ENCODE measurements at regions not wholly inside any gene's neighbourhood (a gene's known extent, or its start where the extent isn't known, plus 50 kb on each side); places are given as distances from the start of the nearest gene placed in this dataset.
A peak's percentile ranks its signal among the peaks of the same experiment; 100 is the strongest.

DNA sequence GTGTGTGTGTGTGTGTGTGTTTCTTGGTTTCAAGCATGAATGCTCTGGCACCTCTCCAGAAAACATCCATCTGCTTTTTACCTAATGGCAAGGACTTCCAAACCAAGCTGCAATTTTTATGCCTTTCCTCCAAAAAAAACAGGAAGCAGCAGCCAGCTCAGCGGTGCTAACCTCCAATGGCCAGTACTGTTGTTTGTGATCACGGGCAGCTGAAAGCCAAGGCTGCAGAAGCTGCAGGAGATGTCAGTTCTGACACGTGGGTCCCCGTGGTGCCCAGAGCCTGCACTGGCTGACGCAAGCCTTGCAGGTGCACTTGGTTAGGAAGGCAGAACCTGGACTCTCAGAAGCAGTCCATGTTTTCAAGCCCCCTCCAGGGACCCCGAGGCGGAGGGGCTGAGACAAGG is 313.6 kb upstream of the DDX53 start:
- no peaks in the 10 kb centered on the region for H3K36me3 Mint-ChIP-seq (ENCODE audit: low read depth)
- H3K27me3 Mint-ChIP-seq (ENCODE audit: low read depth) = no peaks in the 10 kb centered on the region
- no peak for DNase-seq (ENCODE audit: low spot score)
- no peaks in the 10 kb centered on the region for H3K9me3 Mint-ChIP-seq
- no peak overlapping the region for H3K27ac Mint-ChIP-seq
- no peaks in the 10 kb centered on the region for H3K4me1 Mint-ChIP-seq (ENCODE audit: low read depth)
- no peak overlapping the region for H3K4me3 Mint-ChIP-seq

DNA sequence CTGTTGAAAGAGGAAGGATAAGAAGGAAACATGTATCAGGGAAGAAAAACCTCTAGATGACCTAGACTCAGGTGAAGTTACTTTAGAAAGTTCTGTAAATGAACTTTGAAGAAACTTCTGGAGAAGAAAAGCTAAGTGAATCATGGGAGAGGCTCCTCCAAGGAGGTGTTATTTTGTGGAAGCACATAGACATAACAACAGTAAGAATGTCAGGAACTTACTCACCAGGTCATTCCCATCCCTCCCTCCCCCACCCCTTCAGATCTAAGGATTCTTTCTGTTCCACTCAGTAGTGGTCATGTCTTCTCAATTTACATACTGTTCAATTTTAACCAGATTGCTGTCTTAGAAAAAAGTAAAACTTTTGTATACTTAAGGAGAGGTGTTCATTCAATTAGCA is 310.5 kb upstream of the DDX53 start:
- H3K27me3 Mint-ChIP-seq (ENCODE audit: low read depth) = no peaks in the 10 kb centered on the region
- DNase-seq (ENCODE audit: low spot score) = no peak
- no peaks in the 10 kb centered on the region for H3K36me3 Mint-ChIP-seq (ENCODE audit: low read depth)
- H3K27ac Mint-ChIP-seq = no peak overlapping the region
- no peaks in the 10 kb centered on the region for H3K4me1 Mint-ChIP-seq (ENCODE audit: low read depth)
- no peak overlapping the region for H3K4me3 Mint-ChIP-seq
- no peaks in the 10 kb centered on the region for H3K9me3 Mint-ChIP-seq

DNA sequence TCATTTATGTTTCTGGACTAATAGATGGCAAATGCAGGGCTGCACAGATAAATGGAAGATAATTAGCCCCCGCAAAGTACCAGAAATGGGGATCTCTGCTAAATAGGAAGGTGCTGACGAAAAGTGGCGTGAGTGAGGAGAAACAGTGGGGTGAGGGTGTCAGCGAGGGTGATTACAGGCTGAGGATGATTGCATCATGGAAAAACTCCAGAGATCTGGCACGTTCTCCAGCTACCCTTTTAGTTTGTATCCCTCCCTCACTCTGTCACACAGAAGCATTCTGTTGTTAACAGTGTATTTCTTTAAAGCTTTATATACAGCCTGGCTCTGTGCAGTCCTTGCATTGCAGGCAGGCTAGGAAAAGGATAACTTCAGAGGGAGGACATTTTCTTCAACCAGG is 309.6 kb upstream of the DDX53 start:
- no peak overlapping the region for H3K4me3 Mint-ChIP-seq
- DNase-seq (ENCODE audit: low spot score) = no peak

DNA sequence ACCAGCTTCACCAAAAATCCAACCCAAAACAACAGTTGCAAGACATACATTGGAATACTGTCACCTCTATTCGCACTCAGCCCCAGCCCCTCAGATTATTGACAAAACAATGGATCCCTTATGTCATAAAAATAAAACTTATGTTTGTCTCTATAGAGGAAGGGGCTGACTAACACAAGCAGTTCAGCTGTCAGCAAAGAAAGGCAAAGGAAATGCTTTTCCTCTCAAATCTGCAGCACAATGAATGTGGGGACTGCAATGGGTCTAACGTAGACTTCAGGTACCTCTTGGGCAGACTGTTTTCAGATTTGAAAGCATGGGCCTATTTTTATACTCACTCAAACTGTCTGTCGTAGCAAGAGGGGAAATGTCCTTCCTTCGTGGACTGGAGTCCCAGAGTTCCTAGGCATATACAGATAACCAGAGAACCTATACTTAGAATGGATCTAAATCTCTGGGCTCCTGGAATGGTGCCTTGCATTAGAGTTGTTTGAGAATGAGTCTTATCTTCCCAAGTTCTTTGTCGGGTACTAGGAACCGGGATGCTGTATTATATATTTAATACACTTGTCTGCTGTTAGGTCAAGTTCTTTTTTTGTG is 307.7 kb upstream of the DDX53 start:
- no peak overlapping the region for H3K4me3 Mint-ChIP-seq
- no peak for DNase-seq (ENCODE audit: low spot score)
- no peak overlapping the region for H3K27ac Mint-ChIP-seq
- H3K9me3 Mint-ChIP-seq = no peaks in the 10 kb centered on the region
- H3K36me3 Mint-ChIP-seq (ENCODE audit: low read depth) = no peaks in the 10 kb centered on the region
- no peaks in the 10 kb centered on the region for H3K4me1 Mint-ChIP-seq (ENCODE audit: low read depth)
- no peaks in the 10 kb centered on the region for H3K27me3 Mint-ChIP-seq (ENCODE audit: low read depth)

More for the DNA sequence above, 309.6 kb upstream of the DDX53 start:
- no peaks in the 10 kb centered on the region for H3K27me3 Mint-ChIP-seq (ENCODE audit: low read depth)
- no peaks in the 10 kb centered on the region for H3K4me1 Mint-ChIP-seq (ENCODE audit: low read depth)
- no peak overlapping the region for H3K27ac Mint-ChIP-seq
- no peaks in the 10 kb centered on the region for H3K9me3 Mint-ChIP-seq
- H3K36me3 Mint-ChIP-seq (ENCODE audit: low read depth) = no peaks in the 10 kb centered on the region

DNA sequence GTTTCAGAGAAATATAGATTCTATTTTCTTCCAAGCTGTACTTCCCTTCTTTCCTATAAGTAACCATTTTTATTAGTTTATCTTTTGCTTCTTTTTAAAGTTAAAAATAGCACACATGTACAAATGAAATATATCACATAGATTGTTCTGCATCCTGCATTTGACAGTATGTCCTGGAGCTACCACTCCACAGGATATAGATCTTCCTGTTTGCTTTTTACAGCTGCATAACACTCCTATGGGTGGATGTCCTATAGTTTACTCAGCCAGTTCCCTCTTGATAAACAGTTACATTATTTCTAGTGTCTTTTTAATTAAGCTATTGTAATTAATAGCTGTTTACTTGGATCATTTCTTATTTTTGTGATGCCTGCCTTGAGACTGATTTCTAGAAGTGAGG is 301.6 kb upstream of the DDX53 start:
- no peaks in the 10 kb centered on the region for H3K36me3 Mint-ChIP-seq (ENCODE audit: low read depth)
- no peak overlapping the region for H3K4me3 Mint-ChIP-seq
- H3K9me3 Mint-ChIP-seq = no peaks in the 10 kb centered on the region
- DNase-seq (ENCODE audit: low spot score) = no peak
- H3K27ac Mint-ChIP-seq = no peak overlapping the region
- no peaks in the 10 kb centered on the region for H3K27me3 Mint-ChIP-seq (ENCODE audit: low read depth)
- no peaks in the 10 kb centered on the region for H3K4me1 Mint-ChIP-seq (ENCODE audit: low read depth)

DNA sequence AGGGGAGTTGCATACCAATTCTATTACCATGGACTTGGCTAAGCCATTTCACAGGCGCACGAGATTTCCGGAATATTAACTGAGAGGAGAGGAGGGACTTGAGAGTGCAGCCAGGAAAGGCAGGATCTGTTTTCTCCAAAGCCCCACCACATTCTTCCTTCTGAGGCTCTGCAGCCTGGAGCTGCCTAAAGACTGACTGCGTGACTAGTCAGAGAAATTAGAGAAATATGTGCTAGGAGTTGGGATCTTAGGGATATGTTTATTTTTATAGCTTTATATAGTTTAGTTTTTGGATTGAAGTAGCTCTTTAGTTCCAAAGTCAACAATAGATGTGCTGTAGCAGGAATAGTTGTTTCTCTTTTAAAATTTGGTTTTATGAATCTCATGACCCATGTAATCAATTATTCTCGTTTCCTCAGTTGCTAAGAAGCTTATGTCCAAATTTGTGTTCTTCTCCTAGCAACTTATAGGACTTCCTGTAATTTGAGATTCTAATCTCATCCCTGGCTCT is 300.1 kb upstream of the DDX53 start:
- no peak for DNase-seq (ENCODE audit: low spot score)
- H3K4me1 Mint-ChIP-seq (ENCODE audit: low read depth) = no peaks in the 10 kb centered on the region

DNA sequence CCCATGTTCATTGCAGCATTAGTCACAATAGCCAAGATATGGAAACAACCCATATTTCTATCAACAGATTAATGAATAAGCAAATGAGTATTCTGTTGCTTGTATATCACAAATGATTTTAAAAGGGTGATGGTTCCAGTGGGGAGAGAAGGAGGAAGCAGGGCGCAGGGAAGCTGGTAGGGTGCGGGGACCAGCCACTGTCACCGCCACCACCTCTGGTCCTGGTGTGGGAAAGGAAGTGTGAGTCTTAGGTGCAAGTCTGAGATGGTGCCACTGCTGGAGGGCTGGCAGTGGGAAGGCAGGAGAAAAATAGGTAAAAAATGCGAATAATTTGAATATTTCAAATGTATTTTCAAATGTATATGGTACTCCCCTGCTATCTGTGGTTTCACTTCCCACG is 286.8 kb upstream of the DDX53 start:
- no peak overlapping the region for H3K4me3 Mint-ChIP-seq
- no peaks in the 10 kb centered on the region for H3K36me3 Mint-ChIP-seq (ENCODE audit: low read depth)
- no peaks in the 10 kb centered on the region for H3K27me3 Mint-ChIP-seq (ENCODE audit: low read depth)
- DNase-seq (ENCODE audit: low spot score) = no peak
- no peaks in the 10 kb centered on the region for H3K9me3 Mint-ChIP-seq
- no peak overlapping the region for H3K27ac Mint-ChIP-seq
- H3K4me1 Mint-ChIP-seq (ENCODE audit: low read depth) = no peaks in the 10 kb centered on the region

More for the DNA sequence above, 300.1 kb upstream of the DDX53 start:
- Mint-ChIP-seq H3K27ac (no peak overlapping the region), H3K27me3 (ENCODE audit: low read depth) (no peaks in the 10 kb centered on the region), H3K4me3 (no peak overlapping the region), H3K36me3 (ENCODE audit: low read depth) (no peaks in the 10 kb centered on the region), H3K9me3 (no peaks in the 10 kb centered on the region)

DNA sequence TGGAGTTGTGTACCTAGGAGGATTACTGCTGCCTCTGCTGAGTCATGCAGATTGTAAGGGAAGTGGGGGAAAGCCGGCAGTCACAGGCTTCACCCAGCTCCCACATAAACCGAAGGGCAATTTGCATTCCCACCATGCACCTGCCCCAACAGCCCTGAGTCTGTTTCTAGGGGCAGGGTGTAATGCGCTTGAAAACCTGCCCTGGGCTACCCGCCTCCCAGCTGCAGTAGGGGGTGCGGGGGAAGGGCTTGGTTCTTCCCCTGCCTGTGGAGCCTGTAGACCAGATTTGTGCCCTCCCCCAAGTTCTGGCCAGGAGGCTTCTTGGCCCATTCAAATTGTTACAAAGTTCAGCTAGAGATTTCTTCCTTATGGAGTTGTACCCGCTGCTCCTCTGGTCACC is 269.2 kb upstream of the DDX53 start:
- Mint-ChIP-seq H3K4me3 (no peak overlapping the region), H3K27me3 (ENCODE audit: low read depth) (no peaks in the 10 kb centered on the region), H3K36me3 (ENCODE audit: low read depth) (no peaks in the 10 kb centered on the region), H3K27ac (no peak overlapping the region), H3K9me3 (no peaks in the 10 kb centered on the region), H3K4me1 (ENCODE audit: low read depth) (no peaks in the 10 kb centered on the region)
- no peak for DNase-seq (ENCODE audit: low spot score)

DNA sequence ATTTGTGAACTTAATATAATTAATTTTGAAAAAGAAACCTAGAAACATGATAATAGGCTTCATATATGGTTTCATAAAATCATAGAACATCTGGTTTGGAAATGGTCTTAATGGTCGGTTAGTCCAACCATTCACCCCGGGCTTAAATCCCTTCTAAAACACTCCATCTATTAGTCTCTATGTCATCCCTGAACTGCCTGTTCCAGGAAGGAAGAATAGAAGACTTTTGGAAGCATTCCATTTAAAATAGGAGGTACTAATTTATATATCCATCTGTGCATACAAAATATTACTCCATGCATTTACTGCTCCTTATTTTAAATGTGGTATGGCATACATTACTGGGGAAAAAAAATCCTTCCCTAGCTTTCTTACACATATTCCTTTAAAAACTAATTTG is 262.2 kb upstream of the DDX53 start:
- H3K4me1 Mint-ChIP-seq (ENCODE audit: low read depth) = no peaks in the 10 kb centered on the region
- no peaks in the 10 kb centered on the region for H3K36me3 Mint-ChIP-seq (ENCODE audit: low read depth)
- no peak for DNase-seq (ENCODE audit: low spot score)
- no peaks in the 10 kb centered on the region for H3K9me3 Mint-ChIP-seq
- no peak overlapping the region for H3K4me3 Mint-ChIP-seq
- no peak overlapping the region for H3K27ac Mint-ChIP-seq
- H3K27me3 Mint-ChIP-seq (ENCODE audit: low read depth) = no peaks in the 10 kb centered on the region

DNA sequence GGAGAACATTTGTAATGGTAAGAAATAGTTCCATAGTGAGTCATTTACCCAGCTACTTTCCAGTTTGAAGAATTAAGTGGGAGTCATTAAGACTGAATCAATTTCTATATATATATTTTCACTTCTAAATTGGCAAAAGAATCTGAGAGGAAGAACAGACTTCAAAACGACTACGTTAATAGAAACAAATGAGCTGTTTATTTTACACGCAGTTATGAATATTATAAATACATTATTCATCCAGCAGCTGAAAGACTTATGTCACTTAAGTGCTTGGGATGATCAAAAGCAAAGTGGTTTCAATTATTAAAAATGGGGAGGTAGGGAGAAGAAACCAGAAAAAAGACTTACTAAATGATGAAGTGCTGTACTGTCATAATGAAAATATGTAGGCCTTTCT is 260.5 kb upstream of the DDX53 start:
- Mint-ChIP-seq H3K27me3 (ENCODE audit: low read depth) (no peaks in the 10 kb centered on the region), H3K27ac (no peak overlapping the region), H3K4me3 (no peak overlapping the region), H3K4me1 (ENCODE audit: low read depth) (no peaks in the 10 kb centered on the region), H3K9me3 (no peaks in the 10 kb centered on the region), H3K36me3 (ENCODE audit: low read depth) (no peaks in the 10 kb centered on the region)
- DNase-seq (ENCODE audit: low spot score) = no peak

DNA sequence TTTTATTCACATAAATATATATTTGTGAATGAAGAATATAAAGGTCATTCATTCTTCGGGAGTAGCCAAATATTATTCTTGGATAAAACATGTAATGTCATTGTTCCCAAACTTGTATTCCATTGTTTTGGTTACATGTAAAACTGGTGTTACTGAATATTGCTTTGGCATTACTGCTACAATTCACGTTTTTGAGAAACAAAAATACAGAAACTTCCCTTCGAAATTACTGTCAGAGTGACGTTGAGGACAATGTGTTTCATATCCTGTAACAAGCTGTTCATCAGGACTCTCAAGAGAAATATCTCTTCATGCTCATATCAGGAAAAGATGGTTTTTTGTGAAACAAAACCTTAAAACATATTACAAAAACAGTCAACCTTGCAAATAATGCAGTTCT is 258.9 kb upstream of the DDX53 start:
- Mint-ChIP-seq H3K36me3 (ENCODE audit: low read depth) (no peaks in the 10 kb centered on the region), H3K4me3 (no peak overlapping the region), H3K4me1 (ENCODE audit: low read depth) (no peaks in the 10 kb centered on the region), H3K27ac (no peak overlapping the region), H3K27me3 (ENCODE audit: low read depth) (no peaks in the 10 kb centered on the region), H3K9me3 (no peaks in the 10 kb centered on the region)
- no peak for DNase-seq (ENCODE audit: low spot score)

DNA sequence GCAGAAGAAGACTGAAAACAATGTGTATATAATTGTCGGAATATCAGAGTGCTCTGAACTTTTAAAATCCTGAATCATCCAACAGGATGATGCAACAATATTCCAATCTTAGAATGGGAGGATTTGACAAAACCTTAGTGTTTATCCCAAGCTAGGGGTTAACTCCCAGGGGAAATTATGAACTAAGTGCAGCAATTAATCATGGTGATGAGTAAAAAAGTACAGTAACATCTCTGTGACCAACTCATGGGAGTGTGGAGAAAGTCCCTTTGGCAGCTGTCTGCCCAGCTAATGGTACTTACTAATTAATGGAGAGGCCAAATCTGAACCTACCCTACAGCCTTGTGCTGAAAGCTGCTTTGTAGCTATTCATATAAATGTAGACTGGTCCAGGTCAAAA is 257.6 kb upstream of the DDX53 start:
- Mint-ChIP-seq H3K27ac (no peak overlapping the region), H3K27me3 (ENCODE audit: low read depth) (no peaks in the 10 kb centered on the region), H3K4me1 (ENCODE audit: low read depth) (no peaks in the 10 kb centered on the region), H3K4me3 (no peak overlapping the region), H3K36me3 (ENCODE audit: low read depth) (no peaks in the 10 kb centered on the region), H3K9me3 (no peaks in the 10 kb centered on the region)
- DNase-seq (ENCODE audit: low spot score) = no peak

DNA sequence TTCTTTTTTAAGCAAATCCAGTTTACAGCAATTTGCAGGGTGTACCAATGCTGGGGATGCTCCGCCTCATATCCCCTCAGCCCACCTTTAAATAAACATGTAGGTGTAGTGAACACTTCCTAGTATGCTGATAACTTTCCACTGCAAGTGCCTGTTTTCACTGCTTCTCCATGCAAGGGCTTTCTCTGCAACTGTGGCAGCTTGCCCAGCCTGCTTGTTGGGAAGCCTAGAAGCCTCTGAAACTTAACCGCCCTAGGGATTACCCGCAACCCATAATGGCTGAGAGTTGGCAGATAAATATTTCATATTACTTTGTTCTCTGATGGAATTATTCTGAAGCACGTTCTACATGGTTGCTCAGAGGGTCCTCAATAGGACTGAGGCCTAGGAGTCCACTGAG is 253.7 kb upstream of the DDX53 start:
- Mint-ChIP-seq H3K27ac (no peak overlapping the region), H3K9me3 (no peaks in the 10 kb centered on the region), H3K27me3 (ENCODE audit: low read depth) (no peaks in the 10 kb centered on the region), H3K4me1 (ENCODE audit: low read depth) (no peaks in the 10 kb centered on the region), H3K36me3 (ENCODE audit: low read depth) (no peaks in the 10 kb centered on the region), H3K4me3 (no peak overlapping the region)
- DNase-seq (ENCODE audit: low spot score) = no peak

DNA sequence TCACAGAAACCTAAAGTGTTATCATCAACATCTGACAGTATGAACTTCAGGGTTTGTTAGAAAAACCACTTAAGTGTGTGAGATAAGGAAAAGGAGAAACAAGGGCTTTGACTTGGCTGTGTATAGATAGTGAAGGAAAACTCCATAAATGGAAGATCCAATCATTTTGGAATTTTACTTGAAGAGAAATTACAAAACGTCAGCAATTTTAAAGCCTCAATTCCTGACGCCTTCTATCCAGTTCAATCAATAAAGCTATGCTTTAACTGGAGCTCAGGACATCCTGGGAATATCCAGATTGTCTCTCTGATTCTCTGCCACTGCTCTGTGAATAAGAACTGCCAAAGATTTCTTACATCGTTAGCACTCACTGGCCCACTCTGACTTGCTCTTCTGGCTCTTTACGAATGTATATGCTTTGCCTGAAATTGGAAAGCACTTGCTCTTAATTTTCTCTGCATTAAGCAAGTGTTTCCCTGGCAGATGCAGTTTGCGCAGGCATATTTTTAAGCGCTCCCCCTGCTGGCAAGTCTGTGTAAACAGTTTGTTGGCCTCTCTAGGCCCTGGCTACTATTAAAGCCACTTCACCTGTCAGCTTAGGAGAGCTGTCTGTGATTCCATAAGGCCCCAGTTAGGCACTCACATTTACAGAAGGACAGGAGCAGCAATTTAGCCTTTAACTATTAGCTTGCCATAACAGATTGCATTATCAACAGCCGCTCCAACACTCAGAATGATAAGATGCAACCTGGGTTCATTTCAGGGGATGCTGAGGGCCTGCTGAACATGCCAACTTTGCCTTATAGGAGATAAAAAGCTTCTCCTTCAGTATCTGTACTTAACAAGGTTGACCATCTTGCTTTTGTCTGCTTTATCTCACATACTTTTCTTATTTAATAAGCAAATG is 251.4 kb upstream of the DDX53 start:
- H3K27ac Mint-ChIP-seq = no peak overlapping the region
- H3K27me3 Mint-ChIP-seq (ENCODE audit: low read depth) = no peaks in the 10 kb centered on the region
- H3K4me3 Mint-ChIP-seq = no peak overlapping the region
- no peaks in the 10 kb centered on the region for H3K9me3 Mint-ChIP-seq
- no peaks in the 10 kb centered on the region for H3K4me1 Mint-ChIP-seq (ENCODE audit: low read depth)
- H3K36me3 Mint-ChIP-seq (ENCODE audit: low read depth) = no peaks in the 10 kb centered on the region
- DNase-seq (ENCODE audit: low spot score) = peak; percentile 6

Measured in T-helper 2 cell treated with Interferon-gamma antibody and Interleukin-4, amounts not matched to agents 5 μg/mL and 100 μg/mL, for 36 hours (primary cell).